ENCODE measurements at regions not wholly inside any gene's neighbourhood (a gene's known extent, or its start where the extent isn't known, plus 50 kb on each side); places are given as distances from the start of the nearest gene placed in this dataset.

DNA sequence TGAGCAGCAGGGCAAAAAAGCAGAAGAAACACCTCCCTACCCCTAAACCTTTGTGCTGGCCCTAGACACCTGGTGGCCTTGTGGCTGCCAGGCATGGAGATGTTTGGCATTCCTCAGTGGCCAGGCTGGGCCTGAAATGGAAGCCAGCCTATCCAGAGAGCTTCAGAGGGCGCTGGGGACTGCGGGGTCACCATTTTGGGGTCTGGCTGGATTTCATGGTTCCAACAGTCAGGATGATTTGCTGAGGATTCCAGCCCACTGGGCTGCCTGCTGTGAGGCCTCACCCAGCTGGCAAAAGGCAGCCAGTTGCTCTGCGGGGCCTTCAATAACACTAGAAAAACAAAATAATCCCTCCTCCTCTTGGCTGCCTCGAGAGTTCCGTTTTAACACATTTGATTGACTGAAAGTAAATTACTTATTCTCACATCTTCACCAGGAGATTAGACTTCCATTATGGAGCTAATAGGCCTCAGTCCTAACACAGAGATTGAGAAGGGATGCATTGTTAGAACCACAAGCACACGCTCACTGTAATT lies 154.1 kb downstream of the EN1 start:
- no peak for DNase-seq (ENCODE audit: low spot score)
- peaks cover 1 to 19% (median 14%) of the 10 kb centered on the region in 4 donors for H3K9me3 ChIP-seq (ENCODE audit: control insufficient read depth in 4 of 4, low read length in 3 of 4)
- no peaks in the 10 kb centered on the region for H3K4me1 ChIP-seq (ENCODE audit: control insufficient read depth in 4 of 4, insufficient read depth in 4 of 4, low read length in 3 of 4)
- no peak overlapping the region for H3K9ac ChIP-seq (ENCODE audit: low read depth in 1 of 2, low read length in 2 of 2)
- 56% methylated on average over 6 of the region's 6 CpGs for WGBS
- H3K4me3 ChIP-seq (ENCODE audit: low read depth in 1 of 3, low read length in 3 of 3): no peak overlapping the region
- H3K27ac ChIP-seq (ENCODE audit: low read depth in 1 of 2, low read length in 2 of 2): no peak overlapping the region
- no peaks in the 10 kb centered on the region for H3K27me3 ChIP-seq (ENCODE audit: control insufficient read depth in 4 of 4, insufficient read depth in 4 of 4, low read length in 3 of 4)
- no peak for TF ChIP-seq MAX (IDR thresholded peaks at IDR 0.05)
- TF ChIP-seq JUND (IDR thresholded peaks at IDR 0.05): no peak
- TF ChIP-seq YY1 (IDR thresholded peaks at IDR 0.05): no peak
- TF ChIP-seq, protein P1, sequence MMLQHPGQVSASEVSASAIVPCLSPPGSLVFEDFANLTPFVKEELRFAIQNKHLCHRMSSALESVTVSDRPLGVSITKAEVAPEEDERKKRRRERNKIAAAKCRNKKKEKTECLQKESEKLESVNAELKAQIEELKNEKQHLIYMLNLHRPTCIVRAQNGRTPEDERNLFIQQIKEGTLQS (IDR thresholded peaks at IDR 0.05): no peak
- no peak for TF ChIP-seq RXRA (IDR thresholded peaks at IDR 0.05)
- no peak for TF ChIP-seq TAF1 (conservative IDR thresholded peaks at IDR 0.05)
- TF ChIP-seq HNF4A (conservative IDR thresholded peaks at IDR 0.05): no peak
- TF ChIP-seq, protein P2, sequence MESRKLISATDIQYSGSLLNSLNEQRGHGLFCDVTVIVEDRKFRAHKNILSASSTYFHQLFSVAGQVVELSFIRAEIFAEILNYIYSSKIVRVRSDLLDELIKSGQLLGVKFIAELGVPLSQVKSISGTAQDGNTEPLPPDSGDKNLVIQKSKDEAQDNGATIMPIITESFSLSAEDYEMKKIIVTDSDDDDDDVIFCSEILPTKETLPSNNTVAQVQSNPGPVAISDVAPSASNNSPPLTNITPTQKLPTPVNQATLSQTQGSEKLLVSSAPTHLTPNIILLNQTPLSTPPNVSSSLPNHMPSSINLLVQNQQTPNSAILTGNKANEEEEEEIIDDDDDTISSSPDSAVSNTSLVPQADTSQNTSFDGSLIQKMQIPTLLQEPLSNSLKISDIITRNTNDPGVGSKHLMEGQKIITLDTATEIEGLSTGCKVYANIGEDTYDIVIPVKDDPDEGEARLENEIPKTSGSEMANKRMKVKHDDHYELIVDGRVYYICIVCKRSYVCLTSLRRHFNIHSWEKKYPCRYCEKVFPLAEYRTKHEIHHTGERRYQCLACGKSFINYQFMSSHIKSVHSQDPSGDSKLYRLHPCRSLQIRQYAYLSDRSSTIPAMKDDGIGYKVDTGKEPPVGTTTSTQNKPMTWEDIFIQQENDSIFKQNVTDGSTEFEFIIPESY (IDR thresholded peaks at IDR 0.05): no peak
- no peak for TF ChIP-seq RAD21 (IDR thresholded peaks at IDR 0.05)
- no peak for TF ChIP-seq SP1 (IDR thresholded peaks at IDR 0.05)
- no peaks in the 10 kb centered on the region for H3K36me3 ChIP-seq (ENCODE audit: control insufficient read depth in 4 of 4, insufficient read depth in 3 of 4, low read depth in 1 of 4, low read length in 3 of 4)

DNA sequence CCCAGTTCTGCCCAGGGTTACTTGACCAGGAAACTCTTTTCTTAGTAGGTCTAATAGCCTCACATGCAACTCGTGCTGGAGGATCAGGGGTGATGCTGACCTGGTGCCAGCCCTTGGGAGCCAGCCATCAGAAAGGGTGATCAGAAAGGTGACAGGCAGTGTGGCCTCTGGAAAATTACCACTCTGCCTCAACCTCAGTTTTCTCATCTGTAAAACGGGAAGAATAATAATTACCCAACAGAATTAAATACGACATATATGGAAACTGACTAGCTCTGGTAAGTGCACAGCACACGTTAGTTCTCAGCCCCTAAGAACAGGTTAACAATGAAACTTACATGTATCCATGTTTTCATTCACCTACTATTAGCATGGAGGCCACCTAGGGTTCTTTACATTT lies 157.6 kb downstream of the EN1 start:
- Histone ChIP-seq H3K4me1 (ENCODE audit: control insufficient read depth in 4 of 4, insufficient read depth in 4 of 4, low read length in 3 of 4) (no peaks in the 10 kb centered on the region), H3K4me3 (ENCODE audit: low read depth in 1 of 3, low read length in 3 of 3) (no peak overlapping the region), H3K27me3 (ENCODE audit: control insufficient read depth in 4 of 4, insufficient read depth in 4 of 4, low read length in 3 of 4) (no peaks in the 10 kb centered on the region), H3K9ac (ENCODE audit: low read depth in 1 of 2, low read length in 2 of 2) (no peak overlapping the region), H3K9me3 (ENCODE audit: control insufficient read depth in 4 of 4, low read length in 3 of 4) (peaks cover 1 to 19% (median 14%) of the 10 kb centered on the region in 4 donors), H3K27ac (ENCODE audit: low read depth in 1 of 2, low read length in 2 of 2) (no peak overlapping the region), H3K36me3 (ENCODE audit: control insufficient read depth in 4 of 4, insufficient read depth in 3 of 4, low read depth in 1 of 4, low read length in 3 of 4) (no peaks in the 10 kb centered on the region)
- 82% methylated on average over 4 of the region's 4 CpGs for WGBS
- no peak for TF ChIP-seq EGR1 (IDR thresholded peaks at IDR 0.05; ENCODE audit: low read depth in 2 of 2)
- no peak for TF ChIP-seq HNF4A (conservative IDR thresholded peaks at IDR 0.05)
- TF ChIP-seq SP1 (IDR thresholded peaks at IDR 0.05): no peak
- TF ChIP-seq TAF1 (conservative IDR thresholded peaks at IDR 0.05): no peak
- no peak for TF ChIP-seq REST (IDR thresholded peaks at IDR 0.05)
- no peak for TF ChIP-seq JUND (IDR thresholded peaks at IDR 0.05)
- TF ChIP-seq MAX (IDR thresholded peaks at IDR 0.05): no peak
- TF ChIP-seq YY1 (IDR thresholded peaks at IDR 0.05): no peak
- TF ChIP-seq FOXA1 (IDR thresholded peaks at IDR 0.05): no peak
- no peak for TF ChIP-seq RXRA (IDR thresholded peaks at IDR 0.05)
- TF ChIP-seq, protein P2 (IDR thresholded peaks at IDR 0.05): no peak
- TF ChIP-seq, protein P3, sequence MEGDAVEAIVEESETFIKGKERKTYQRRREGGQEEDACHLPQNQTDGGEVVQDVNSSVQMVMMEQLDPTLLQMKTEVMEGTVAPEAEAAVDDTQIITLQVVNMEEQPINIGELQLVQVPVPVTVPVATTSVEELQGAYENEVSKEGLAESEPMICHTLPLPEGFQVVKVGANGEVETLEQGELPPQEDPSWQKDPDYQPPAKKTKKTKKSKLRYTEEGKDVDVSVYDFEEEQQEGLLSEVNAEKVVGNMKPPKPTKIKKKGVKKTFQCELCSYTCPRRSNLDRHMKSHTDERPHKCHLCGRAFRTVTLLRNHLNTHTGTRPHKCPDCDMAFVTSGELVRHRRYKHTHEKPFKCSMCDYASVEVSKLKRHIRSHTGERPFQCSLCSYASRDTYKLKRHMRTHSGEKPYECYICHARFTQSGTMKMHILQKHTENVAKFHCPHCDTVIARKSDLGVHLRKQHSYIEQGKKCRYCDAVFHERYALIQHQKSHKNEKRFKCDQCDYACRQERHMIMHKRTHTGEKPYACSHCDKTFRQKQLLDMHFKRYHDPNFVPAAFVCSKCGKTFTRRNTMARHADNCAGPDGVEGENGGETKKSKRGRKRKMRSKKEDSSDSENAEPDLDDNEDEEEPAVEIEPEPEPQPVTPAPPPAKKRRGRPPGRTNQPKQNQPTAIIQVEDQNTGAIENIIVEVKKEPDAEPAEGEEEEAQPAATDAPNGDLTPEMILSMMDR (IDR thresholded peaks at IDR 0.05; ENCODE audit: low read depth, low read length, missing input control): no peak
- no peak for TF ChIP-seq RAD21 (IDR thresholded peaks at IDR 0.05)
- TF ChIP-seq FOXA2 (IDR thresholded peaks at IDR 0.05): no peak
- TF ChIP-seq NR2F2 (IDR thresholded peaks at IDR 0.05): no peak
- no peak for TF ChIP-seq GABPA (IDR thresholded peaks at IDR 0.05 in 1 of 2, conservative IDR thresholded peaks at IDR 0.05 in 1 of 2)
- TF ChIP-seq, protein P1 (IDR thresholded peaks at IDR 0.05): no peak
- TF ChIP-seq HNF4G (IDR thresholded peaks at IDR 0.05): no peak
- no peak for DNase-seq (ENCODE audit: low spot score)

Measured in liver (tissue), 8 donors.